C4-2B (cell line): ENCODE measurements at regions not wholly inside any gene's neighbourhood (a gene's known extent, or its start where the extent isn't known, plus 50 kb on each side); places are given as distances from the start of the nearest gene placed in this dataset.

Experiments
- ZFX ChIP-seq: fragments of 450-650 bp; IDR thresholded peaks from 2 replicates; pipeline ENCODE4 v1.6.1; 2017
- TF ChIP-seq, protein P1 (sequence below): fragments of 450-650 bp; conservative IDR thresholded peaks from 2 replicates; pipeline ENCODE4 v1.5.1; 2017; ENCODE audit warnings: mild to moderate bottlenecking

DNA sequence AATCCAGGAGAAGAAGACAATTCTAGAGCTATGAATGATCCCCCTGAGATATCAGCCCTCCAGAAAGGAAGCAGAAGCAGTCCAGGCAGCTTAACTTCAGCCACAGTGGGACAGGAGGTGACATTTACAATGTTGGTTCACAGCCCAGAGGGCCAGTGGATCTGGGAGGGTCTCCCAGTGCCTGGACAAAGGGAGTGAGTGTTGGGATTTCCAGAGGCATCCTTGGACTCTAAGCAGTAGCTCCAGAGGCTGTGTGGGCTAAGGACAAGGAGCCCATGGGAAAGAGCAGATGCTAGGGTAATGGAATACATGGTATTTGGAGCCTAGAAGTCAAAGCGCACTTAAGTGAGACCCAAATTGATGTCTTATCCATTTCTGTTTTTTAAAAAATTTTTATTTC, 97.4 kb upstream of the NUPR2 start:
- TF ChIP-seq, protein P1, sequence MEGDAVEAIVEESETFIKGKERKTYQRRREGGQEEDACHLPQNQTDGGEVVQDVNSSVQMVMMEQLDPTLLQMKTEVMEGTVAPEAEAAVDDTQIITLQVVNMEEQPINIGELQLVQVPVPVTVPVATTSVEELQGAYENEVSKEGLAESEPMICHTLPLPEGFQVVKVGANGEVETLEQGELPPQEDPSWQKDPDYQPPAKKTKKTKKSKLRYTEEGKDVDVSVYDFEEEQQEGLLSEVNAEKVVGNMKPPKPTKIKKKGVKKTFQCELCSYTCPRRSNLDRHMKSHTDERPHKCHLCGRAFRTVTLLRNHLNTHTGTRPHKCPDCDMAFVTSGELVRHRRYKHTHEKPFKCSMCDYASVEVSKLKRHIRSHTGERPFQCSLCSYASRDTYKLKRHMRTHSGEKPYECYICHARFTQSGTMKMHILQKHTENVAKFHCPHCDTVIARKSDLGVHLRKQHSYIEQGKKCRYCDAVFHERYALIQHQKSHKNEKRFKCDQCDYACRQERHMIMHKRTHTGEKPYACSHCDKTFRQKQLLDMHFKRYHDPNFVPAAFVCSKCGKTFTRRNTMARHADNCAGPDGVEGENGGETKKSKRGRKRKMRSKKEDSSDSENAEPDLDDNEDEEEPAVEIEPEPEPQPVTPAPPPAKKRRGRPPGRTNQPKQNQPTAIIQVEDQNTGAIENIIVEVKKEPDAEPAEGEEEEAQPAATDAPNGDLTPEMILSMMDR: no peak
- TF ChIP-seq ZFX: no peak
